HPDE6-E6E7 (cell line): ENCODE measurements at regions not wholly inside any gene's neighbourhood (a gene's known extent, or its start where the extent isn't known, plus 50 kb on each side); places are given as distances from the start of the nearest gene placed in this dataset.

ENCODE experiments used
- DNase-seq: peaks from one replicate; pipeline ENCODE4 v3.0.0; 2011; ENCODE audit warnings: missing footprints; ENCODE audit errors: extremely low spot score

- DNase-seq = no peak
These were observed 95.0 kb downstream of the TLR5 start for GRCh38 chr1:223048026-223048425.

DNA sequence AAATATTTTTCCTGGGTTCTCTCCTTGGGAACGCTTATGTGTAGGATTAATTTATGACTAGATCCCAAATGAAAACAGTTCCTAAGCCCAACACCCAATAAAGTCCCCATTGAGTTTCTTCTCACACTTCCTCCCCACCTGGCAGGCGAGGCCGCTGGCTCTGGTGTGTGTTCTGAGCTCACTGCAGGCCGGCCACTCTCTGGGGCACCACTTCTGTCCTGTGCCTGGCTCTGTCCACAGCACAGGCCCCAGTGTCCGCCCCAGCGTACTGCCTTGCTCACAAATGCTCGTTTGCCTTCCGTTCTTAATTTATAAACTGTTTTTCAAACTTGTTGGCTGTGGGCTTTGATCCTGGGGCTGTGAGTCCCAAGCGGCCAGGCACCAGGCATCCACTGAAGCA is 90.6 kb downstream of the TLR5 start:
- DNase-seq = no peak

DNA sequence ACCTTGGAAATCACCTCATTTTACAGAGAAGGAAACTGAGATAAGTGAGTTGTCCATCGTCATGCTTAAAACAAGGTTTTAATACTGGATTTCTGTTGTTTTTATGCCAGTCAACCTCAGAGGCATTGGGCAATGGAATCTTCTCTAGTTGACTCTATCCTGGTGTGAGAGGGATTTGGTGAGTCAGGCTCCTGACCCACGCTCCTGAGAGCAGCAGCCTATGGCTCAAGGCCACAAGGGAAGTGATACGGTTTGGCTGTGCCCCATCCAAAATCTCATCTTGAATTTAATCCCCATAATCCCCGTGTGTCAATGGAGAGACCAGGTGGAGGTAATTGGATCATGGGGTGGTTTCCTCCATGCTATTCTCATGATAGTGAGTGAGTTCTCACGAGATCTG is 90.1 kb downstream of the TLR5 start:
- DNase-seq = no peak

DNA sequence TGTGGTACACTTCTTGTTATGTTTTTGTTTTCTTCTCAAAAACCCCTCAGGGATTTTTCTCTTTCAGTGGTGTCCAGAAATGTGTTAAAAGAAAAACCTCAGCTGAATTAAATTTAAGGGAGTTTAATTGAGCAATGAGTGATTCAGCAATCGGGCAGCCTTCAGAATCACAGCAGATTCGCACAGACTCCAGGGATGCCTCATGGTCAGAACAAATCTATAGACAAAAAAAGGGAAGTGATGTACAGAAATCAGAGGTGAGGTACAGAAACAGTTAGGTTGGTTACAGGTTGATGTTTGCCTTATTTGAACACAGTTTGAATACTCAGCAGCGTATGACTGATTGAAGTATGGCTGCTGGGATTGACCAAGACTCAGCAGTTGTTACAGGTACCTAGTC is 86.2 kb downstream of the TLR5 start:
- no peak for DNase-seq

DNA sequence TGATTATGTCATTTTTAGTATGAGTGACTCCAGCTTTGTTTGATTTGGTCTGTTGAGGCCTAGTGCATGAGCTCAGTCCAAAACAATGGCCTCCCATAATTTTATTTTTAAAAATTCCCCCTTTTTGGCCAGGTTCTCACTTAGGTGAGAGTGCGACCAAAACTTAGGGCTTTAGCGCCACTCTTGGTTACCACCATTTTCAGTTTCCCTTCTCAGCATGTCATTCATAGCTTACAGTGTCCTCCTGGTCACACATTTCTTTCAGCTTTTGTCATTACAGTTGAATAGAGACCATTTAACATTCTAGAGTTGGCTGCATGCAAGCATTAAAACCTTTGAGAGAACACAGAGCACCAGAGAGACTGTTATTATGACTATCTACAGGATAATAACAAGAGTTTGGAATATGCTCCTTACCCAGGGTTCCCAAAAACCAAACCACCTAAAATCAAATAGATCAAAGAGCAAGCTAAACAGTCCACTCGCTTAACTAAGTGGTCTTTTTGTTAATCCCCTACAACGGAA is 85.4 kb downstream of the TLR5 start:
- no peak for DNase-seq
